B cell (primary cell): ENCODE measurements at regions not wholly inside any gene's neighbourhood (a gene's known extent, or its start where the extent isn't known, plus 50 kb on each side); places are given as distances from the start of the nearest gene placed in this dataset.

Source experiments
- ATAC-seq: fragments of 200-7000 bp; cut with Tn5 transposase; one replicate; pipeline ENCODE4 v1.10.0; 2021; ENCODE audit warnings: low read depth, mild to moderate bottlenecking, moderate number of reproducible peaks, moderate library complexity
- CTCF ChIA-PET: fragments of 350-600 bp; sonication (Branson Sonifier 250); formaldehyde crosslinking; loops from one replicate; lab custom pipeline; 2021; ENCODE audit warnings: antibody characterized with exemption, inconsistent platforms; lab: Charles Lee
- POLR2A ChIA-PET: fragments of 350-600 bp; sonication (Branson Sonifier 250); formaldehyde crosslinking; loops from one replicate; lab custom pipeline; 2021; ENCODE audit warnings: antibody characterized with exemption; lab: Charles Lee
- DNase-seq: peaks from one replicate; pipeline ENCODE4 v3.0.0; 2013
- H2AFZ ChIP-seq: 2 replicates; pipeline ENCODE4 v1.6.1; 2012; ENCODE audit warnings: mild to moderate bottlenecking, low read depth, low read length; ENCODE audit not compliant: insufficient read depth, poor library complexity, severe bottlenecking
- H3K27ac ChIP-seq, 2 donors: 1 replicate in 1 of 2; 2 replicates in 1 of 2; pipeline ENCODE4 v1.5.1; 2012 to 2013; ENCODE audit warnings: low read length in 2 of 2, mild to moderate bottlenecking in 2 of 2, moderate library complexity in 1 of 2
- H3K27me3 ChIP-seq, 4 experiments: fragments of 200-600 bp in 1 of 4; sonication (generic) in 1 of 4; replicated peaks in 1 of 4; 1 replicate in 2 of 4; 2 replicates in 2 of 4; pipeline versions ENCODE4 v1.6.1 to v1.7.0; 2013 to 2016; ENCODE audit warnings: low read length in 3 of 4, mild to moderate bottlenecking in 2 of 4, mixed read lengths in 1 of 4, moderate library complexity in 1 of 4; ENCODE audit not compliant: insufficient read depth in 4 of 4, control insufficient read depth in 3 of 4; ENCODE audit errors: control extremely low read depth in 1 of 4
- H3K36me3 ChIP-seq, 2 experiments: replicated peaks in 1 of 2; 1 replicate in 1 of 2; 2 replicates in 1 of 2; pipeline versions ENCODE4 v1.6.1 to v1.7.1; 2013; ENCODE audit warnings: low read length in 1 of 2; ENCODE audit not compliant: insufficient read depth in 2 of 2, control insufficient read depth in 1 of 2; ENCODE audit errors: control extremely low read depth in 1 of 2, extremely low read depth in 1 of 2
- H3K4me1 ChIP-seq, 2 donors: fragments of 200-600 bp in 1 of 2; sonication (generic) in 1 of 2; 1 replicate in 1 of 2; 2 replicates in 1 of 2; pipeline versions ENCODE4 v1.5.1 to v1.6.1; 2013 to 2017; ENCODE audit warnings: low read length in 2 of 2; ENCODE audit not compliant: control insufficient read depth in 2 of 2, insufficient read depth in 2 of 2
- H3K4me2 ChIP-seq: replicated peaks from 2 replicates; pipeline ENCODE3; 2012; ENCODE audit warnings: mild to moderate bottlenecking, low read depth, low read length; ENCODE audit not compliant: poor library complexity, severe bottlenecking
- H3K4me3 ChIP-seq, 5 experiments: fragments of 200-600 bp in 1 of 5; sonication (generic) in 1 of 5; 1 replicate in 3 of 5; 2 replicates in 2 of 5; pipeline versions ENCODE4 v1.5.1 to v1.7.0; 2011 to 2016; ENCODE audit warnings: low read length in 4 of 5, mild to moderate bottlenecking in 4 of 5, low read depth in 2 of 5, control low read depth in 1 of 5, moderate library complexity in 1 of 5; ENCODE audit not compliant: insufficient read depth in 1 of 5; ENCODE audit errors: control extremely low read depth in 1 of 5, extremely low read depth in 1 of 5
- H3K79me2 ChIP-seq: fragments of 200-600 bp; sonication (generic); one replicate; pipeline ENCODE4 v1.6.0; 2016; ENCODE audit warnings: low read length; ENCODE audit not compliant: control insufficient read depth, insufficient read depth
- H3K9ac ChIP-seq: fragments of 200-600 bp; sonication (generic); 2 replicates; pipeline ENCODE4 v1.6.1; 2017; ENCODE audit warnings: mild to moderate bottlenecking, low read length, moderate library complexity
- H3K9me3 ChIP-seq, 3 donors: one replicate each; pipeline versions ENCODE4 v1.6.1 to v1.7.1; 2013; ENCODE audit warnings: low read length in 2 of 3; ENCODE audit not compliant: control insufficient read depth in 2 of 3, insufficient read depth in 1 of 3; ENCODE audit errors: control extremely low read depth in 1 of 3
- H4K20me1 ChIP-seq: 2 replicates; pipeline ENCODE4 v1.6.0; 2012; ENCODE audit warnings: mild to moderate bottlenecking, low read length; ENCODE audit not compliant: insufficient read depth, control insufficient read depth, poor library complexity, severe bottlenecking
- H3K27ac Mint-ChIP-seq: one replicate; pipeline ENCODE4 v1.8.0; 2021; ENCODE audit warnings: mixed read lengths
- H3K27me3 Mint-ChIP-seq: one replicate; pipeline ENCODE4 v1.8.0; 2021; ENCODE audit warnings: mixed read lengths
- H3K4me1 Mint-ChIP-seq: one replicate; pipeline ENCODE4 v1.8.0; 2021; ENCODE audit warnings: mixed read lengths
- H3K4me3 Mint-ChIP-seq: one replicate; pipeline ENCODE4 v1.8.0; 2021; ENCODE audit warnings: mixed read lengths
- H3K9me3 Mint-ChIP-seq: one replicate; pipeline ENCODE4 v1.8.0; 2022; ENCODE audit warnings: mixed read lengths; ENCODE audit not compliant: insufficient read depth
- CTCF ChIP-seq: fragments of 200-600 bp; IDR thresholded peaks from one replicate; pipeline ENCODE4 v1.8.0; 2022; ENCODE audit warnings: antibody characterized with exemption, mild to moderate bottlenecking
- EZH2 ChIP-seq: IDR thresholded peaks from 2 replicates; pipeline ENCODE4 v1.6.1; 2012; ENCODE audit warnings: borderline replicate concordance, low read depth, mild to moderate bottlenecking, moderate library complexity, low read length; ENCODE audit not compliant: insufficient read depth, poor library complexity, severe bottlenecking
- WGBS: methylation state at CpG from one replicate; pipeline ENCODE4 v1.1.5; 2013; ENCODE audit warnings: missing lambda C conversion rate; ENCODE audit not compliant: insufficient coverage; 5-methylcytosine and 5-hydroxymethylcytosine counted together
- intact Hi-C: fragments of 100-400 bp; cut with micrococcal nuclease; formaldehyde crosslinking; loops from one replicate; pipeline ENCODE4 v1.10.0; 2022

- H3K27me3 ChIP-seq: peaks cover 0 to 2% (median 0%) of the 10 kb centered on the region in 4 experiments
- ATAC-seq: no peak
- no peaks in the 10 kb centered on the region for H3K36me3 ChIP-seq
- no CpG with 5 or more reads among the region's 1 CpG for WGBS
- H3K9me3 ChIP-seq: peaks cover 0 to 1% (median 0%) of the 10 kb centered on the region in 3 donors
- no peaks in the 10 kb centered on the region for H4K20me1 ChIP-seq
- H2AFZ ChIP-seq: no peak overlapping the region
- intact Hi-C loops: no loop called here
- ChIA-PET CTCF (no interaction called here), POLR2A (no interaction called here)
- Mint-ChIP-seq H3K27ac (no peak overlapping the region), H3K27me3 (peaks cover 5% of the 10 kb centered on the region), H3K9me3 (no peaks in the 10 kb centered on the region), H3K4me1 (no peaks in the 10 kb centered on the region), H3K4me3 (no peak overlapping the region)
- no peak for TF ChIP-seq CTCF
- no peak for TF ChIP-seq EZH2
- H3K79me2 ChIP-seq: no peaks in the 10 kb centered on the region
- H3K4me1 ChIP-seq: no peaks in the 10 kb centered on the region
- H3K9ac ChIP-seq: no peak overlapping the region
- no peak overlapping the region for H3K27ac ChIP-seq
- no peak overlapping the region for H3K4me3 ChIP-seq
- no peak for DNase-seq
- H3K4me2 ChIP-seq: no peak overlapping the region
Measured at GRCh38 chr13:76759877-76760276, 126.3 kb downstream of the KCTD12 start.

DNA sequence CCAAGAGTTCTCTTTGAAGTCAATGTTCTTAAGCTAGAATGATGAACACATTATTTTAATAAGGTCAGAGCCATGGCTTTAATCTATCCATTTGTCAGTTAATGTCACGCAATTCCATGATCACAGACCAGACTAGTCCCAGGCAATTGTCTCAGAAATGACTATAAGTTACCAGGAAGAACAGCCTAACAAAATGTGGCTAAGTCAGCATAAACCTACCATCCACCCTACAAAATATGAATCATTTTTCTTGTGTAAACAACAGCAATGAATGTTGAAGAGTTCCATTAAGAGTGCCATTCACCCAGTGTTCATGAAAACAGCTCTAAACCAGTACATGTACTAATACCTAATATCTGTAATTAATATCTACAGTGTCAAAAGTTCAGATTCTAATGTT, 127.5 kb downstream of the KCTD12 start:
- peaks cover 0 to 2% (median 0%) of the 10 kb centered on the region in 4 experiments for H3K27me3 ChIP-seq
- no peaks in the 10 kb centered on the region for H3K79me2 ChIP-seq
- TF ChIP-seq CTCF (no peak), EZH2 (no peak)
- H3K27me3 Mint-ChIP-seq: peaks cover 5% of the 10 kb centered on the region
- no CpG with 5 or more reads among the region's 1 CpG for WGBS
- no peak overlapping the region for H3K9ac ChIP-seq
- no peaks in the 10 kb centered on the region for H3K4me1 Mint-ChIP-seq
- ChIA-PET POLR2A (no interaction called here), CTCF (no interaction called here)
- peaks cover 0 to 1% (median 0%) of the 10 kb centered on the region in 3 donors for H3K9me3 ChIP-seq
- no peaks in the 10 kb centered on the region for H3K9me3 Mint-ChIP-seq
- no peak overlapping the region for H3K4me2 ChIP-seq
- no peaks in the 10 kb centered on the region for H3K36me3 ChIP-seq
- H3K4me3 ChIP-seq: no peak overlapping the region
- no peak overlapping the region for H3K27ac Mint-ChIP-seq
- no peak overlapping the region for H2AFZ ChIP-seq
- no peaks in the 10 kb centered on the region for H3K4me1 ChIP-seq
- no peaks in the 10 kb centered on the region for H4K20me1 ChIP-seq
- no peak overlapping the region for H3K27ac ChIP-seq
- DNase-seq: no peak
- intact Hi-C loops: no loop called here
- ATAC-seq: no peak
- H3K4me3 Mint-ChIP-seq: no peak overlapping the region
